ENCODE measurements at regions not wholly inside any gene's neighbourhood (a gene's known extent, or its start where the extent isn't known, plus 50 kb on each side); places are given as distances from the start of the nearest gene placed in this dataset.
A peak's percentile ranks its signal among the peaks of the same experiment; 100 is the strongest.
"Not testable (repeated sequence)": the region's sequence is repeated elsewhere in the genome, so short reads cannot be mapped to it uniquely, and the experiment has no call there.

DNA sequence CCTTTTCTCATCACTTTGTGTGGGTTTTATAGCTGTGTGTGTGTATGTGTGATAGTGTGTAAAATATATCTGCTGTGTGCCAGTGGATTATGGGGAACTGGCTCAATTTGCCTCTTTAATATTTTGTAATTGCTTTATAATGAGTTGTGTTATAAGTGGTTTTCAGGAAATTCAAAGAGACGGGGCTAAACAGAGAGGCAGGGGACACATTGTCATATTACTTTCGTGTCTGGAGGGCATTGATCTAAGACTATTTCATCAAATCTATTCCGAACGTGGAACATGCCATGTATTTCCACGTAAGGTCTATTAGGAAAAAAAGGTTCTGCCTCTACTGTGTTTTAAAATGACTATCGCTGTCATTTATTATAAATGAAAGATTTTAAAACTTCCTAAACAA lies 793.2 kb upstream of the TMEM132C start:
- no peak for DNase-seq (ENCODE audit: low spot score)

- DNase-seq (ENCODE audit: low spot score) = no peak
These were observed 787.7 kb upstream of the TMEM132C start for GRCh38 chr12:127479256-127479655.

DNA sequence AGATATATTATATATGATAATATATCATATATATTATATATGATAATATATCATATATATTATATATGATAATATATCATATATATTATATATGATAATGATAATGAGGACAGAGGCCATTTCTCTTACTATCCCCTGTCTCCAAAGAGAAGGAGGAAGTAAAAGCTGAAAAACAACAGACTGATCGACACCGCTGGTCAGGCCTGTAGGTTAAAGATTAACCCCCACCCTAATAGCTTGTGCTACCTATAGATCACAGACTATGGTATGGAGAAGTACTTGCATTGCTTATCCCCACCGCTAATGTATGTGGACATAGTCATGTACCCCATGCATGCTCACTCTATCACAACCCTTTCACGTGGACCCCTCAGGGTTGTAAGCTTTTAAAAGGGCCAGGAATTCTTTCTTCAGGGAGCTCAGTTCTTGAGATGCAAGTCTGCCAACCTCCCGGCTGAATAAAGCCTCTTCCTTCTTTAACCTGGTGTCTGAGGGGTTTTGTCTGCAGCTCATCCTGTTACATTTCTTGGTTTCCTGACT lies 786.1 kb upstream of the TMEM132C start:
- no peak for DNase-seq (ENCODE audit: low spot score)

DNA sequence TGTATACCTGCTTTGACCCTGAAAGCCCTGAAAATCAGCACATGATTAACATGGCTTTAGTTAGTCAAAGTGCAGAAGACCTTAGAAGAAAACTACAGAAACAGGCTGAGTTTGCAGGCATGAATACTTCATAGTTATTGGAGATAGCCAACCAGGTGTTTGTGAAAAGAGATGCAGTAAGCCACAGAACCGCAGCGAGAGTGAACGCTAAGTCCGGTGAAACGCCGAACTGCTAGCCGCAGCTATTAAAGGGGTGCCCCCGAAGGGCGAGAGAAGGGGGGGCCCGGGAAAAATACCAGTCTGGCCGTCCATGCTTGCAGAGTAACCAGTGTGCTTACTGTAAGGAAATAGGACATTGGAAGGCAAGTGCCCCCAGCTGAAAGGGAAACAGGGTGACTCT lies 784.0 kb upstream of the TMEM132C start:
- no peak for DNase-seq (ENCODE audit: low spot score)

GRCh38 chr12:127485528-127485927 lies 781.4 kb upstream of the TMEM132C start:
- DNase-seq (ENCODE audit: low spot score) = peak; percentile 63

GRCh38 chr12:127487031-127487430 lies 779.9 kb upstream of the TMEM132C start:
- no peak for DNase-seq (ENCODE audit: low spot score)

DNA sequence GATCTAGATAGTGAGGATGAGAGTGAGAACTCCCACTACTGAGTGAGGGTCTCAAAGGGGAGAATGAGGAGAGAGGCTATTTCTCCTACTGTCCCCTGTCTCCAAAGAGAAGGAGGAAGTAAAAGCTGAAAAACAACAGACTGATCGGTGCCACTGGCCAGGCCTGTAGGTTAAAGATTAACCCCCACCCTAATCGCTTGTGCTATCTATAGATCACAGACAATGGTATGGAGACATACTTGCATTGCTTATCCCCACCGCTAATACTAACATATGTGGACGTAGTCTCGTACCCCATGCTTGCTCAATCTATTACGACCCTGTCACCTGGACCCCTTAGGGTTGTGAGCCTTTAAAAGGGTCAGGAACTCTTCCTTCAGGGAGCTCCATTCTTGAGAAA lies 777.9 kb upstream of the TMEM132C start:
- DNase-seq (ENCODE audit: low spot score) = no peak

GRCh38 chr12:127494961-127495915 lies 771.7 kb upstream of the TMEM132C start:
- DNase-seq (ENCODE audit: low spot score) = no peak

- DNase-seq (ENCODE audit: low spot score) = no peak
These were observed 770.7 kb upstream of the TMEM132C start for GRCh38 chr12:127496255-127496654.

GRCh38 chr12:127500512-127501035 lies 766.4 kb upstream of the TMEM132C start:
- no peak for DNase-seq (ENCODE audit: low spot score)

DNA sequence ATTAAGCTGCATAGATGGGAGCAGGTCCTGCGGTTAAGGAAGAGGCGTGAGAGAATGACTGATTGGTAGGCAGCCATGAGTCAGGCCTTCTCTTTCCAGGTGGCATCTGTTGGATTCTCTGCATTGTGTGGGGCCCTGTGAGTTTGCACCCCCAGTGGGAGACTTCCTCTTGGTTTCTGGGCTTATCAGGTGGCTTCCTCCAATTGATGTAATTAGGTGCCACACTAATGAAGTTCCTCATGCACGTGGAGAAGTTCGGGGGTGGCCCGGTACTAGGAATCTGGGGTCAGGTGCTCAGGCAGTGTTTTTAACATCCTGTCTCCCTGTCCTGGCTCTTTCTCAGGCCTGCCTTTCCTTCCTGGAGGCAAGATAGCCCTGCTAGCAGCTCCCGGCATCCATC lies 765.1 kb upstream of the TMEM132C start:
- no peak for DNase-seq (ENCODE audit: low spot score)

DNA sequence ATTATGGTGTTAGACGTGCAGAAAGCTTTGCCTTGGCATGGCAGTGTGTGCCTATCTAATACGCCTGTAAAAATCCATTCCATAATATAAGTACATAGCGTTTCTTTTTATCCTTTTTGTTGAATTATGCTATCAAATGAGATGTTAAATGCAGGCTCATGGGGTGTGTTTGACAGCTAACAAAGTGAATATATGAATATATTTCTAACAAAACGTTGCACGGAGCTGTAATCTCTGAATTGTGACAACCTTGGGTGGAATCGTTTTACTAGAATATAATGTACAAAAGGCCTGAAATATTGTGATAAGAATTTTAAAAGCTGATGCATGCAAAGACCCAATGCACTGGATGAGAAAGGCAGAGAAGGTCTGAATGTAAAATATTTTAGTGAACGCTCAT lies 763.7 kb upstream of the TMEM132C start:
- DNase-seq (ENCODE audit: low spot score) = no peak

DNA sequence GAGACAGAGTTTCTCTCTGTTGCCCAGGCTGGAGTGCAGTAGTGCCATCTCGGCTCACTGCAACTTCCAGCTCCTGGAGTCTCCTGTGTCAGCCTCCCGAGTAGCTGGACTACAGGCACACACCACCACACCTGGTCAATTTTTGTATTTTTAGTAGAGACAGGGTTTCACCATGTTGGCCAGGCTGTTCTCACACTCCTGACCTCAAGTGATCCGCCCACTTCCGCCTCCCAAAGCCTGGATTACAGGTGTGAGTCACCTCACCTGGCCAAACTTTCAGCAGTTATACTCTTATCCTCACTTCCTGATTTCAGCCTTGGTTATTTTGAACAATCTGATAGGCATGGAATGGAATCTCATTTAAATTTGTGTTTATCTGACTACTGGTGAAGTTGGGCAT lies 763.0 kb upstream of the TMEM132C start:
- not testable (repeated sequence) for DNase-seq (ENCODE audit: low spot score)

- no peak for DNase-seq (ENCODE audit: low spot score)
These were observed 762.1 kb upstream of the TMEM132C start for GRCh38 chr12:127504874-127505273.

DNA sequence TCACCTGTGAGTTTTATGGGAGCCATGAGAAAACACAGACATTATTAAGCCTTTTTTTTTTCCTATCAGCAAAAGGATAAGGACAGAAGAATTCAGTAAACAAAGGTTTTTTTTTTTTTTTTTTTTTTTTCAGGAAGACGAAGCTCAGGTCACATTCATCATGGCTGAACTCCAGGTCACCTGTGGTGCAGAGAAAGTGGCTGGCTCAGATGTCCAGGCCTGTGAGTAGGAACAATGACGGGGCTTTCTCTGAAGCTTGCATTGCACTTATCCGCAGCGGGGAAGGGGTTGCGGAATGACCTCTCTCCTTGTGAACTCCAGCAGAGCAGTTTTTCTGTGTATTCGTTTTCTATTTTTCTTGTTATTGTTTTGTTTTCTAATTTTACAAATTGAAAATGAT lies 759.6 kb upstream of the TMEM132C start:
- DNase-seq (ENCODE audit: low spot score) = no peak

- DNase-seq (ENCODE audit: low spot score) = no peak
These were observed 757.7 kb upstream of the TMEM132C start for GRCh38 chr12:127509066-127509778.

GRCh38 chr12:127515941-127516340 lies 751.0 kb upstream of the TMEM132C start:
- DNase-seq (ENCODE audit: low spot score) = no peak

GRCh38 chr12:127516467-127516866 lies 750.5 kb upstream of the TMEM132C start:
- DNase-seq (ENCODE audit: low spot score) = no peak

DNA sequence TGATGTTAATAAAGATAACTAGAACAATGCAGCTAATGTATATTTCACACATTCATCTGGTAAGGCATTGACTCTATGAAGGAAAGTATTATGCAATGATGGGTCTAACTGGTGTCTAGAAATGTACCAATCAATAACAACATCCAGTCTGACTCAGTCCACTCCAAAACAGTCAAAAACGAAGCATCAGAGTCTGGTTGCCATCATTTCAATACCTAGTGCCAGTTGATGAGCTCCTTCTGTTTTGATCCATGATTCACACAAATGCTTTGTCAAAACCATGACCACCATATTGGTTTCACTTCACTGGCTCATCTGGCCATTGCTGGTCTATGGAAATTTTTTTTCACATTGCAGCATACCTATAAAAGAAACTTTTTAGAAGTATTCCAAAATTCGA lies 747.2 kb upstream of the TMEM132C start:
- no peak for DNase-seq (ENCODE audit: low spot score)

- no peak for DNase-seq (ENCODE audit: low spot score)
These were observed 740.0 kb upstream of the TMEM132C start for GRCh38 chr12:127526925-127527324.

- DNase-seq (ENCODE audit: low spot score) = no peak
These were observed 738.4 kb upstream of the TMEM132C start for GRCh38 chr12:127528551-127528950.

GRCh38 chr12:127531542-127531941 lies 735.4 kb upstream of the TMEM132C start:
- DNase-seq (ENCODE audit: low spot score) = no peak

- no peak for DNase-seq (ENCODE audit: low spot score)
These were observed 733.6 kb upstream of the TMEM132C start for GRCh38 chr12:127533353-127533752.
